ENCODE measurements at regions not wholly inside any gene's neighbourhood (a gene's known extent, or its start where the extent isn't known, plus 50 kb on each side); places are given as distances from the start of the nearest gene placed in this dataset.

DNA sequence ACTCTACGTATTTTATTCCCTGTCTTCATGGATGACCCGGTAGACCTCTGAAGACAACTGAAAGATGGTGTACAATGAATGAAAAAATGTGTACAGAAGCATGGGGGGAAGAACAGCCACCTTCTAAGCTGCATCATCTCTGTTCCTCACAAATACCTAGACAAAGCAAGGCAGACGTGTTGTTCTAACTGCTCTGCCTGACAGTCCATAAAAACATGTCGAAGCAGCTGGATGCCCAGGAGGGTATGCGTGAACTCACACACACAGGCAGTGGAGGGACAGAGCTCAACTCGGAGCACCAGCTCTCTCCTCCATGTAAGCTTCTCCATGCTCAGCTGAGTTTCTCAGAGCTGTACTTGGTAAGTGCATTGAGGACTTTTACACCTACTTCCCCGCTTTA, 327.4 kb downstream of the CTTN start:
- DNase-seq (ENCODE audit: low spot score), result no peak

GRCh38 chr11:70727021-70727420, 328.7 kb downstream of the CTTN start:
- no peak for DNase-seq (ENCODE audit: low spot score)

GRCh38 chr11:70727899-70728620, 329.7 kb downstream of the CTTN start:
- no peak for DNase-seq (ENCODE audit: low spot score)

- no peak for DNase-seq (ENCODE audit: low spot score)
Observed at GRCh38 chr11:70729949-70730348, 331.6 kb downstream of the CTTN start.

GRCh38 chr11:70730411-70730810, 332.1 kb downstream of the CTTN start:
- no peak for DNase-seq (ENCODE audit: low spot score)

DNA sequence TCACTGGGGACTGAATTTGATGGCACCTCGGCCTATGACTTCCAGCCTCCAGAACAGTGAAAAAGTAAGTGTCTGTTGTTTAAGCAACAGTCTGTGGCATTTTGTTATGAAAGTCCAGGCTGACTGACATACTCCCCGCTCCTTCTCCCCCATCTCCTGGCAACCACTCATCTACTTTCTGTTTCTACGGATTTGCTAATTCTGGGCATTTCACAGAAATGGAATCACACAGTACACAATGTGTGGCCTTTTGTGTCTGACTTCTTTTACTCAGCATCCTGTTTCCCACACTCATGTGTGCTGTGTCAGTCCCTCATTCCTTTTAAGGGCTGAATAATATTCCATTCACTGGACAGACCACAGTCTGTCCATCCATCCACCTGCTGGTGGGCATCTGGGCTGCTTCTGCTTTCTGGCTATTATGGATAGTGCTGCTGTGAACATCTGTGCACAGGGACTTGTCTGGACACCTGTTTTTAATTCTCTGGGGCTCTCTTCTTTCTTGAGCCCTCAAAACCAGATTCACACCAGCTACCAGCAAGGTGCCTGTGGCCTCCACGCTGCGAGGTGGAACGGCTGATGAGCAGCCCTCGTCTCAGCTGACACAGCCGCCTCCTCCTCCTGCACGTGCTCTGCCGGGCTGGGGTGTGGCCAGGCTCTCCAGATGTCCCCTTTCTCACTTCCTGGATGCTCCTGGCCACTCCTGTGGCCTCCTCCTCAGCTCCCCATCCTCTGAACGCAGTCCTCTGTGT, 333.1 kb downstream of the CTTN start:
- DNase-seq (ENCODE audit: low spot score), result no peak

DNA sequence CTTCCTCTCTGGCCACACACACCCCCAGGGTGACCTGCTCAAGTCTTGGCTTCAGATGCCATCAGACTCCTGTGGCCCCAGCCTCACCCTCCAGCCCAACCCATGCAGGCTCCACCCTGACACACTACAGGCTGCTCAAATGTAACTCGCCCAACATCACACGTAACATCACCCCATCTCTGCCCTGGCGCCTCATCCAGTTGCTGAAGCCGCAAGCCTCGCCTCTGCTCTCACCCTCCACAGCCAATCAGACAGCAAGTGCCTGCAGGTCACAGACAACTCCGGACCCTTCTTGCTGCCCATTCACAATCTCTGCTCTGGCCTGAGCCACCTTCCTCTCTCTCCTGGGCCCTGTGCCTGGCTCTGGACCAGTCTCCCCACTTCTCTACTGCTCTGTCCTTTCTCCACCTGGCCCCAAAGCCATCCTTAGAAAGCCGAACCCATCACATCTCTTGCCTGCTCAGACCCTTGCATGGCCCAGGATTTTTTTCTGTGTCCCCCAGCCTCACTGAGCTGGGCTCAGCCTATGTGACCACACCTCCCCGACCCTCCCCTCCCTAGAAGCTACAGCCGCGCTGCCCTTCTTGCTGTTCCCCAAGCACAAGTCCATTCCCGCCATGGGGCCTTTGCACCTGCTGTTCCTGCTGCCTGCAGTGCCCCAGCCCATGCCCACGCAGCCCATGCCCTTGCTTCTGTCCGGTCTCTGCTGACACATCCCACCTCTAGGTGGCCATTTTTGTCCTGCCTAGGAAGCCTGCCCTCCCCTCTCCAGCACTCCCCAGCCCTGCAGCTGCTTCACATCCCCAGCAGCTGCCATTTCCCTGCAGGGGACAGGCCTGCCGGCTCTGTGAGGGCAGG, 333.9 kb downstream of the CTTN start:
- no peak for DNase-seq (ENCODE audit: low spot score)

DNA sequence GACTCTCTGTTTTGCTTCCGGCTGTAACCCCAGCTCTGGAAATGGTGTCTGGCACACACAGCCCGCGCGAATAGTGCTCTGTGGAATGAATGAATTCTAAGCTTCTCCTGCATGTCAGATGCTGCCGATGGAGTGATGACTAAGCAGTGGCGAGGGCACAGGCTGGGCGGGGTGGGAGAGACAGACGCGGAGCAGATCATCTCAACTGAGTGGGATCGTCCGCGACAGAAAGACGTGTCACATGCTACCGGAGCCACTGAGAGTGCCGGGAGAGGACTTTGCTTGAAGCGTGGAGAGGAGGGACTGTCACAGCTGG, 334.5 kb downstream of the CTTN start:
- no peak for DNase-seq (ENCODE audit: low spot score)

DNA sequence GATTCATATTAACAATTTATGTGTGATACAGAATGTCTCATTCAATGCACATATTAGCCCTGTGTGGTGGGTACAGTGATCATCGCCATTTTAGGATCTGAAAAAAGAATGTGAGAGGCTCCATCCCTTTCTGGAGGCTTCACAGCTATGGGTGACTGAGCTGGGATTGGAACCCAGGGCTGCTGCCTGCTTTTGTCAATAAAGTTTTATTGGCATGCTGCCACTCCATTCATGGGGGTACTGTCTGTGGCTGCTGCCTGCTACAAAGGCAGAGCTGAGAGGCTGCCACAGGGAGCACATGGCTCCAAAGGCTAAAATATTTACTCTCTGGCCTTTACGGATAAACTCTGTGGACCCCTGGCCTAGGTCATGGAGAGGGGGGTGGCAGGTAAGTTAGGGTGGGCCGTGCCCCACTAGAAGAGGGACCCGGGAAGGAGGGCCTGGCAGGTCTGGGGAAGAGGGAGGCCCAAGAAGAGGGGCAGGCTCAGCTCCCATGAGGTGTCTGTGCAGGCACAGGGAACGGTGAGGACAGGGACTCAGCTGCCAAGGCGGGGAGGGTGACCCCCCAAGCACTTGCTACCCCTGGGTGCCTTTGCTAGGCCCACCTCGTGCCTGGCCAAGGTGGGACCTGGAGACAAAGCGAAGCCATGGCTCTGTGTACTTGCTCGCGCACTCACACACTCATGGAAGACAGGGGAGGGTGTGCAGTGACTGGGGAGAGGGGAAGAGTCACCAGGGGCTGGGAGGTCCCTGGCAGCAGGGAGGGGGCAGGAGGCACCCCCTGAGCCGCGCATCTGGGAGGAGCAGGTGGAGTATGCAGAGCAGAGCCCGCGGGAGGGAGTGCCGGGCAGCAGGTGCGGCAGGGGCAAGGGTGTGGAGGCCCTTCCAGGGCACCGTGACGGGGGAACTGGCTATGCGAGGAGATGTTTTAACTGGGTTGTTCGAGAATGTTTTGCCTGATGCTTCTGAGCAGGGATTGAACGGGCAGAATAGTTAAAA, 335.3 kb downstream of the CTTN start:
- DNase-seq (ENCODE audit: low spot score), result no peak

GRCh38 chr11:70734379-70734778, 336.1 kb downstream of the CTTN start:
- no peak for DNase-seq (ENCODE audit: low spot score)

GRCh38 chr11:70734911-70735310, 336.6 kb downstream of the CTTN start:
- DNase-seq (ENCODE audit: low spot score), result no peak

- no peak for DNase-seq (ENCODE audit: low spot score)
Observed at GRCh38 chr11:70735976-70736375, 337.6 kb downstream of the CTTN start.

GRCh38 chr11:70736461-70736860, 338.1 kb downstream of the CTTN start:
- no peak for DNase-seq (ENCODE audit: low spot score)

DNA sequence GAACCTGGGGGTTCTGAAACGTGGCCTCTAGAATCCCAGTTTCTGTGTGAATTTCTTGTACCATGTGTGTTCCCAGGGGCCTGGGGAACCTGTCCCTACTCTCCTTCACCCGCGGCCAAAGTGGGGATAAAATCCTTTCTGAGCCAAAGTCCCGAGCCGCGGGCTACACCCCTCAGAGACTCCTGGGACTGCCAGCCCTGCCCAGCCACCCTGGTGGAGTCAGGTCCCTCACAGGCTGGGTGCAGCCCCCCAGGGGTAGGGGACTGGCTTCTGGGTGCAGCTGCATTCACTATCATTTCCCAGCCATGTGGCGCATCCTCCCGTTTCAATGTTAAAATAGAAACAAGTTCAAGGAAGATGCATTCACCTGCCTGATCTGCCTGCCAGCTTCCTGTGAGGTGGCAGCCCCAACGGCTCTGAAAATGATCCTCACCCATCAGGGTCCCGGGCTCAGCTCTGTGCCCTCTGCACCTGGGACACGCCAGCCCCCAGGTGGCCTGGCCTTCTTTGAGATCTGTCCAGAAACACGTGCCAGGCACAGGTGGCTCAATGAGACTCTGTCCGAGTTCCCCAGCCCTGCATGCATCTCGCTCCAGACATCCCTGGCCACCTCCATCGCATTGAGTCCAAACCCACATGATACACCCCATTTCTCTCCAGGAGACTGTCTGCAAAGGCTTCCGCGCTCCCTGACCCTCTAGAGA, 338.8 kb downstream of the CTTN start:
- DNase-seq (ENCODE audit: low spot score), result no peak

DNA sequence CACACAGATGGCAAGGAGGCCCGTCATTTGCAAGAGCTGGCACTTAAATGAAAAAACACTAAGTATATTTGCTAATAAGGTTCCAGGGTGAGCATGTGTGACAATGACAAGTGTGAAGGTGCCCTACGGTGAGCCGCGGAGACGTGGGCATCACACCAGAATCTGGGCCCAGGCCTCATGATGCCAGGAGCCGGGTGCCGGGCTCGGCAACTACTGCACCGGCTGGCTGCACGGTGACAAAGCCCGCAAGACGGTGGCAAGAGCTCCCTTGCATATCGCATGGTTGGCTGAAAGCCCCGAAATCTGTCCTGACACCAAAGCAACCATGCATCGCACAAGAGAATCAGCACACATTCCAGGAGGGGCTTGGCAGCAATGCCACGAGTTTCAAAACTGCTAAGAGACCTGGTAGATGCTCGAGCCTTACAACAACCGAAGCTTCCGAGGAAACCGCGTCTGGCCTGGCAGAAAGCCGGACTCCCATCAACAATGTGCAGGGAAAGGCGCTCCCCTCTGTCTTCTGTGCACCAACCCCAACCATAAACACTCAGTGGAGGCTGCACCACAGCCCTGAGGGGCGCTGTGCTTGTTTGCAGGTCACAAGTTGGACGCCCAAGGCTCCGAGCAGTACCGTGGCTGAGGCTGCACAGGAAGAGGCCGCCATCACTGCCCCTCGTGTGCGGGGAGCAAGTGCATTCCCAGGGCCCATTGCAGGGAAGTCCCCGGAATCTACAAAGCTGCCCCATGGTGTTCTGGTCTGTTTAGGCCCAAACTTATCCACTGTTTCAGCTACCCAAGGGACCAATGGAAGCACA, 339.7 kb downstream of the CTTN start:
- DNase-seq (ENCODE audit: low spot score), result no peak

- DNase-seq (ENCODE audit: low spot score), result no peak
Observed at GRCh38 chr11:70738661-70739060, 340.3 kb downstream of the CTTN start.

DNA sequence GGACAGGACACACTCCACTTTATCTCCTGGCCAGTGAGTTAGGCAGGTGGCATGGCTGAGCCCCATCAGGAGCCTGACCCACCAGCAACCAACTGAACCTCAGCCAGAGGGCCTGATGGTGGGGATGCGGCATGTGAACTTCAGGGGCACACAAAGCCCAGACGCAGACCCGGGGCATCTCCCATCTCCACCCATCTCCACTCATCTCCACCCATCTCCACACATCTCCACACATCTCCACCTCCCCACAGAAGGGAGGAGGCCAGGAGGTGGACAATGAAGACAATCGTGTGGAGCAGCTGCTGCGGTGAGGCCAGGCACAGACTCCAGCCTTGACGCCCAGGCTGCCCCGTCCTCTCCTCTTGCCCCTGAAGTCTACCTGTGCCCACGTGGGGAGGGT, 340.8 kb downstream of the CTTN start:
- DNase-seq (ENCODE audit: low spot score), result no peak

DNA sequence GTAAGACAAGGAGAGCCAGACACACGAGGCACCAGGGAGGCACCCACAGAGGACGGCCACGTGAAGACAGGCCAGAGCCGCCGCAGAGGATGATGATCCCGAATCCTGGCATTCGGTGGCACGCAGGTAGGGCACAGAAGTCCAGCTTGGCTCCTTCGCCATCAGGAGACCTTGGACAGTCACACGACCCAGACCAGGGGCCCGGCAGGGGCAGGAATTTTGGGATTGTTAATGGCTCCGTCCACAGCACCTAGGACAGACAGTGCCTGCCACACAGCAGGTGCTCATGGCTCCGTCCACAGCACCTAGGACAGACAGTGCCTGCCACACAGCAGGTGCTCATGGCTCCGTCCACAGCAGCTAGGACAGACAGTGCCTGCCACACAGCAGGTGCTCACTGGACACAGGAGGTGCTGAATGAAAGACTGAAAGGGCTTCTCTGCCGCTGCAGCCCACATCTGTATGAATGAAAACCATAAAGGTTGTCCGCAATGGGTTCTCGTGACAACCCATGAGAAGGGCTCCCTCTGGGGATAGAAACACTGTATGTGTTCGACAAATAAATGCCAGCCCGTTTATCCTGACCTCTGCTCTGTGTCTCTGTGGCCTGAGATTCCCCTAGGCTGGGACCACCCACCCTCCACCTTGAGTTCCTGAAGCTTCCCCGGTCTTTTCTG, 341.6 kb downstream of the CTTN start:
- no peak for DNase-seq (ENCODE audit: low spot score)

- DNase-seq (ENCODE audit: low spot score), result no peak
Observed at GRCh38 chr11:70740488-70740851, 342.1 kb downstream of the CTTN start.

DNA sequence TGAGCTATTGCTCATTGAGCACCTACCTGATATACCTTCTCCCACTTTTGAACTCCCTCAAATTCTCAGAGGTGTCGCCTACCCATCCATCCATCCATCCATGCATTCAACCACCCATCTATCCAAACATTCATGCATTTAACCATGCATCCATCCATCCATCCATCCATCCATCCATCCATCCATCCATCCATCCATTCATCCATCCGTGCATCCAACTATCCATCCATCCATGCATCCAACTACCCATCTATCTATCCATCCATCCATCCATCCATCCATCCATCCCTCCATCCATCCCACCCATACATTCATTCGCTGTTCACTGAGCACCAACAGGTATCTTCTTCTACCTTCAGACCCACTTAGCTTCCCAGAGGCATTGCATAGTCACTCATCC, 342.8 kb downstream of the CTTN start:
- no peak for DNase-seq (ENCODE audit: low spot score)

Data from HuH-7 (cell line).